EL (cell line): ENCODE measurements at regions not wholly inside any gene's neighbourhood (a gene's known extent, or its start where the extent isn't known, plus 50 kb on each side); places are given as distances from the start of the nearest gene placed in this dataset.

Source experiments
- DNase-seq: peaks from one replicate; pipeline ENCODE4 v3.0.0-alpha.2; 2016

GRCh38 chr11:70776914-70777532 is 378.7 kb downstream of the CTTN start:
- DNase-seq = no peak

GRCh38 chr11:70778883-70779282 is 380.6 kb downstream of the CTTN start:
- DNase-seq = no peak

GRCh38 chr11:70779433-70780245 is 381.3 kb downstream of the CTTN start:
- no peak for DNase-seq

GRCh38 chr11:70780246-70780535 is 381.9 kb downstream of the CTTN start:
- DNase-seq = no peak

- no peak for DNase-seq
Observed at GRCh38 chr11:70782401-70782913, 384.1 kb downstream of the CTTN start.

GRCh38 chr11:70783356-70783755 is 385.0 kb downstream of the CTTN start:
- DNase-seq = no peak

GRCh38 chr11:70783821-70784220 is 385.5 kb downstream of the CTTN start:
- DNase-seq = no peak

GRCh38 chr11:70785372-70785771 is 387.0 kb downstream of the CTTN start:
- no peak for DNase-seq

GRCh38 chr11:70786021-70786665 is 387.8 kb downstream of the CTTN start:
- no peak for DNase-seq

GRCh38 chr11:70788248-70789022 is 390.1 kb downstream of the CTTN start:
- peak; percentile 84 for DNase-seq

- no peak for DNase-seq
Observed at GRCh38 chr11:70790671-70791300, 392.5 kb downstream of the CTTN start.

- no peak for DNase-seq
Observed at GRCh38 chr11:70796648-70797227, 398.4 kb downstream of the CTTN start.

GRCh38 chr11:70798296-70798695 is 400.0 kb downstream of the CTTN start:
- no peak for DNase-seq

GRCh38 chr11:70799386-70799785 is 401.1 kb downstream of the CTTN start:
- DNase-seq = peak; percentile 3

- DNase-seq = no peak
Observed at GRCh38 chr11:70802185-70802584, 403.9 kb downstream of the CTTN start.

GRCh38 chr11:70804139-70804837 is 406.0 kb downstream of the CTTN start:
- DNase-seq = no peak

GRCh38 chr11:70805243-70805642 is 406.9 kb downstream of the CTTN start:
- DNase-seq = no peak

GRCh38 chr11:70805971-70806370 is 407.6 kb downstream of the CTTN start:
- DNase-seq = no peak

- DNase-seq = no peak
Observed at GRCh38 chr11:70806461-70807194, 408.3 kb downstream of the CTTN start.

GRCh38 chr11:70807195-70807543 is 408.8 kb downstream of the CTTN start:
- DNase-seq = no peak
